Endodermal cell (in vitro differentiated cells): ENCODE measurements at regions not wholly inside any gene's neighbourhood (a gene's known extent, or its start where the extent isn't known, plus 50 kb on each side); places are given as distances from the start of the nearest gene placed in this dataset.
"Not testable (repeated sequence)": the region's sequence is repeated elsewhere in the genome, so short reads cannot be mapped to it uniquely, and the experiment has no call there.

Source experiments
- DNase-seq: peaks from one replicate; pipeline ENCODE4 v3.0.0-alpha.2; 2017
- H3K27ac ChIP-seq: 2 replicates; pipeline ENCODE4 v1.5.1; 2013; ENCODE audit warnings: mild to moderate bottlenecking, low read depth, low read length, moderate library complexity
- H3K27me3 ChIP-seq: 2 replicates; pipeline ENCODE4 v1.6.1; 2013; ENCODE audit warnings: mild to moderate bottlenecking, low read length, moderate library complexity; ENCODE audit not compliant: insufficient read depth, control insufficient read depth, poor library complexity, severe bottlenecking
- H3K36me3 ChIP-seq: 2 replicates; pipeline ENCODE4 v1.7.0; 2013; ENCODE audit warnings: mild to moderate bottlenecking, low read length, moderate library complexity; ENCODE audit not compliant: control insufficient read depth, insufficient read depth
- H3K4me1 ChIP-seq: one replicate; pipeline ENCODE4 v1.7.0; 2013; ENCODE audit warnings: low read length; ENCODE audit not compliant: control insufficient read depth, insufficient read depth
- H3K4me3 ChIP-seq: 2 replicates; pipeline ENCODE4 v1.5.1; 2013; ENCODE audit warnings: mild to moderate bottlenecking, low read length, moderate library complexity
- H3K9ac ChIP-seq: 2 replicates; pipeline ENCODE4 v1.6.1; 2013; ENCODE audit warnings: mild to moderate bottlenecking, low read length, moderate library complexity; ENCODE audit not compliant: poor library complexity, severe bottlenecking; ENCODE audit errors: extremely low read depth
- H3K9me3 ChIP-seq: 2 replicates; pipeline ENCODE4 v1.6.1; 2013; ENCODE audit warnings: mild to moderate bottlenecking, low read length, moderate library complexity; ENCODE audit not compliant: control insufficient read depth
- H3K27ac Mint-ChIP-seq: 2 replicates; pipeline ENCODE4 v1.8.0; 2020; ENCODE audit warnings: mixed read lengths
- H3K27me3 Mint-ChIP-seq: 2 replicates; pipeline ENCODE4 v1.8.0; 2021; ENCODE audit warnings: mild to moderate bottlenecking, mixed read lengths; ENCODE audit not compliant: insufficient read depth
- H3K36me3 Mint-ChIP-seq: 2 replicates; pipeline ENCODE4 v1.8.0; 2020; ENCODE audit warnings: low read depth, mixed read lengths
- H3K4me1 Mint-ChIP-seq: 2 replicates; pipeline ENCODE4 v1.8.0; 2020; ENCODE audit warnings: mixed read lengths
- H3K4me3 Mint-ChIP-seq: 2 replicates; pipeline ENCODE4 v1.8.0; 2020; ENCODE audit warnings: mild to moderate bottlenecking, moderate library complexity, mixed read lengths
- H3K9me3 Mint-ChIP-seq: 2 replicates; pipeline ENCODE4 v1.8.0; 2020; ENCODE audit warnings: mild to moderate bottlenecking, mixed read lengths
- WGBS, 2 experiments: methylation state at CpG; one replicate each; pipeline versions ENCODE4 v1.1.5 to v1.1.7; 2013; ENCODE audit warnings: missing lambda C conversion rate in 2 of 2, mixed read lengths in 1 of 2; ENCODE audit not compliant: insufficient coverage in 1 of 2, insufficient read length in 1 of 2; 5-methylcytosine and 5-hydroxymethylcytosine counted together
- TF ChIP-seq, protein P1 (sequence below): fragments of 200-600 bp; sonication (generic); conservative IDR thresholded peaks from 2 replicates; pipeline ENCODE4 v1.5.0; 2021; ENCODE audit warnings: antibody characterized with exemption, mild to moderate bottlenecking

DNA sequence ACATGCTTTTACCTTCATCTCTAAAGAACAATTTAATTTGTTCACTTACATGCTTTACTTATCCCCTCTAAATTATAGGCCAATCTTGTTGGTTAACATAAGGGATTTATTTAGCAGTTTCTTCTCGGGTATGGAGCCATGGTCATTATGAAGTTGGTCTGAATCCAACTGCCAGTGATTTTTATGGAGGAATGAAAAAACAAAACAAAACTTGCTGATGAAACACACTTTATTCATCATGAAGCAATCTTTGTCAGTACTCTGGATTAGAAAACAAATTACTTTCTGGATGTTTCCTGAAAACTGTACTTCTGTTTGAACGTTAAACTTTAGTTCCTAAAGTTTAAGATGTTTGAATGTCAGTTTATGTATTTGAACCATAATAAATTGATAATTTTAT, 715.8 kb downstream of the KLHL13 start:
- Histone ChIP-seq H3K36me3 (no peaks in the 10 kb centered on the region), H3K4me3 (no peak overlapping the region), H3K27ac (no peak overlapping the region), H3K9me3 (no peaks in the 10 kb centered on the region), H3K4me1 (no peaks in the 10 kb centered on the region), H3K9ac (no peak overlapping the region), H3K27me3 (no peaks in the 10 kb centered on the region)
- WGBS, 2 experiments: 57% methylated on average over 1 of the region's 2 CpGs; no CpG with 5 or more reads in 1 of the 2 experiments
- TF ChIP-seq, protein P1, sequence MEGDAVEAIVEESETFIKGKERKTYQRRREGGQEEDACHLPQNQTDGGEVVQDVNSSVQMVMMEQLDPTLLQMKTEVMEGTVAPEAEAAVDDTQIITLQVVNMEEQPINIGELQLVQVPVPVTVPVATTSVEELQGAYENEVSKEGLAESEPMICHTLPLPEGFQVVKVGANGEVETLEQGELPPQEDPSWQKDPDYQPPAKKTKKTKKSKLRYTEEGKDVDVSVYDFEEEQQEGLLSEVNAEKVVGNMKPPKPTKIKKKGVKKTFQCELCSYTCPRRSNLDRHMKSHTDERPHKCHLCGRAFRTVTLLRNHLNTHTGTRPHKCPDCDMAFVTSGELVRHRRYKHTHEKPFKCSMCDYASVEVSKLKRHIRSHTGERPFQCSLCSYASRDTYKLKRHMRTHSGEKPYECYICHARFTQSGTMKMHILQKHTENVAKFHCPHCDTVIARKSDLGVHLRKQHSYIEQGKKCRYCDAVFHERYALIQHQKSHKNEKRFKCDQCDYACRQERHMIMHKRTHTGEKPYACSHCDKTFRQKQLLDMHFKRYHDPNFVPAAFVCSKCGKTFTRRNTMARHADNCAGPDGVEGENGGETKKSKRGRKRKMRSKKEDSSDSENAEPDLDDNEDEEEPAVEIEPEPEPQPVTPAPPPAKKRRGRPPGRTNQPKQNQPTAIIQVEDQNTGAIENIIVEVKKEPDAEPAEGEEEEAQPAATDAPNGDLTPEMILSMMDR: no peak
- Mint-ChIP-seq H3K9me3 (peaks cover 1% of the 10 kb centered on the region), H3K4me3 (no peak overlapping the region), H3K4me1 (no peaks in the 10 kb centered on the region), H3K36me3 (no peaks in the 10 kb centered on the region), H3K27me3 (no peaks in the 10 kb centered on the region), H3K27ac (no peak overlapping the region)
- no peak for DNase-seq

DNA sequence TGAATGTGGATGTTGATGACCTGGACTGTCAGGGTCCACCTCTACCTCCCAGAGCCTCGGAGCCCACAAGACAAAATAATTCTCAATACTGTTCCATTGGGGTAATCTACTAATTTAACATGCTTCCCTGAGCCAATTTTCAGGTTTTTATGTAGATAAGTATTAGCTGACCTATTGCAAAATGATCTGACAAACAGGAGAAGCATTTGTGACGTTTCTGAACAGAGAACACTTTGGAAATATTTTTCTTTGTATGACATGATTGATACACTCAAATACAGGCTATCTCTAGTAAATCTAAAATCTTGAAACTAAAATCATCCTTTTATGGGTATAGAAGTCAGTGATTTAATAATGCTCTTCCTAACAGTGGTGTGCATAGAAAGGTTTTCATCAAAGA, 716.6 kb downstream of the KLHL13 start:
- TF ChIP-seq, protein P1: no peak
- H3K9me3 ChIP-seq: no peaks in the 10 kb centered on the region
- H3K36me3 ChIP-seq: no peaks in the 10 kb centered on the region
- no peaks in the 10 kb centered on the region for H3K27me3 ChIP-seq
- no peak overlapping the region for H3K4me3 ChIP-seq
- Mint-ChIP-seq H3K4me3 (no peak overlapping the region), H3K4me1 (no peaks in the 10 kb centered on the region), H3K27ac (no peak overlapping the region), H3K9me3 (peaks cover 8% of the 10 kb centered on the region), H3K27me3 (no peaks in the 10 kb centered on the region), H3K36me3 (no peaks in the 10 kb centered on the region)
- WGBS, 2 experiments: no CpG with 5 or more reads among the region's 2 CpGs
- no peak for DNase-seq
- H3K9ac ChIP-seq: no peak overlapping the region
- H3K27ac ChIP-seq: no peak overlapping the region
- H3K4me1 ChIP-seq: no peaks in the 10 kb centered on the region

DNA sequence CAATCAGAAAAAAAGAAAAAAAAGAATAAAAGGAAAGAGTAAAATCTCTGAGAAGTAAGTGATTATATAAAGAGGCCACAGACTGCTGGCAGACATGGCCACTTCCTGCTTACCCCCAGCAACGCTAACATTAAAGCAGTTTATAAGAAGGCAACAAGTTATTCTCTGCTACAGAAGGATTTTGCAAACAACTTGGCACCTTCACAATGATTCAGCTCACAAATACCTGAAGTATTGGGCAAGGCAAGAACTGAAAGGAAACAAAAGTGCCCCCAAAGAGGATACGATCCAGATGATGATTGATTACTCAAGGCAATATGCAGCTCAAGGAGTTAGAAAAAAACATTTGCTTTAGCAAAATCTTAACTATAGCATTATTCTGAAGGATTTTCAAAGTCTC, 718.8 kb downstream of the KLHL13 start:
- TF ChIP-seq, protein P1: no peak
- Mint-ChIP-seq H3K4me1 (no peaks in the 10 kb centered on the region), H3K27ac (no peak overlapping the region), H3K9me3 (peaks cover 8% of the 10 kb centered on the region), H3K27me3 (no peaks in the 10 kb centered on the region), H3K4me3 (no peak overlapping the region), H3K36me3 (no peaks in the 10 kb centered on the region)
- no peaks in the 10 kb centered on the region for H3K9me3 ChIP-seq
- no peaks in the 10 kb centered on the region for H3K27me3 ChIP-seq
- H3K9ac ChIP-seq: no peak overlapping the region
- 95% methylated on average over 2 of the region's 2 CpGs; no CpG with 5 or more reads in 1 of the 2 experiments for WGBS, 2 experiments
- DNase-seq: no peak
- no peak overlapping the region for H3K27ac ChIP-seq
- no peak overlapping the region for H3K4me3 ChIP-seq
- no peaks in the 10 kb centered on the region for H3K36me3 ChIP-seq
- no peaks in the 10 kb centered on the region for H3K4me1 ChIP-seq

DNA sequence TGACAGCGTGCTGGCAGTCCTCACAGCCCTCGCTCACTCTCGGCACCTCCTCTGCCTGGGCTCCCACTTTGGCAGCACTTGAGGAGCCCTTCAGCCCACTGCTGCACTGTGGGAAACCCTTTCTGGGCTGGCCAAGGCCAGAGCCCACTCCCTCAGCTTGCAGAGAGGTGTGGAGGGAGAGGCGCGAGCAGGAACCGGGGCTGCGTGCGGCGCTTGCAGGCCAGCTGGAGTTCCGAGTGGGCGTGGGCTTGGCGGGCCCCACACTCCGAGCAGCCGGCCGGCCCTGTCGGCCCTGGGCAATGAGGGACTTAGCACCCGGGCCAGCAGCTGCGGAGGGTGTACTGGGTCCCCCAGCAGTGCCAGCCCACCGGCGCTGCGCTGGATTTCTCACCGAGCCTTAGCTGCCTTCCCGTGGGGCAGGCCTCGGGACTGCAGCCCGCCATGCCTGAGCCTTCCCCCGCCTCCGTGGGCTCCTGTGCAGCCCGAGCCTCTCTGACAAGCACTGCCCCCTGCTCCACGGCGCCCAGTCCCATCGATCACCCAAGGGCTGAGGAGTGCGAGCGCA, 722.0 kb downstream of the KLHL13 start:
- H3K9me3 ChIP-seq, DNase-seq, H3K9me3 Mint-ChIP-seq, H3K9ac ChIP-seq, H3K4me3 ChIP-seq, H3K27ac ChIP-seq, H3K27me3 ChIP-seq, H3K4me3 Mint-ChIP-seq, H3K27ac Mint-ChIP-seq, H3K36me3 Mint-ChIP-seq, H3K36me3 ChIP-seq, H3K4me1 Mint-ChIP-seq, H3K27me3 Mint-ChIP-seq, H3K4me1 ChIP-seq: not testable (repeated sequence)
- 92% methylated on average over 25 of the region's 33 CpGs; no CpG with 5 or more reads in 1 of the 2 experiments for WGBS, 2 experiments

DNA sequence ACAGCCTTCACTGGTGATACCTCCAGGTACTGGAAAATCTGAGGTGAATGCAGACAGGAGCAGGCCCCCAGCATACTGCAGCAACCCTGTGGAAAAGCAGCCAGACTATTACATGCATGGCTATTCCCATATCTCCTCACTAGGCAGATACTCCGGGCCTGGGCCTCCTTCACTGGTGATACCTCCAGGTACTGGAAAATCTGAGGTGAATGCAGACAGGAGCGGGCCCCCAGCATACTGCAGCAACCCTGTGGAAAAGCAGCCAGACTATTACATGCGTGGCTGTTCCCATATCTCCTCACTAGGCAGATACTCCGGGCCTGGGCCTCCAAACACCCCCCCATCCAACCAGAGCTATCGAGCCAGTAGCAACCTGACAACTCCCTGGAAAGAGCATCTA, 724.2 kb downstream of the KLHL13 start:
- H3K27me3 Mint-ChIP-seq, H3K36me3 ChIP-seq, H3K27ac ChIP-seq, H3K9me3 Mint-ChIP-seq, H3K4me1 Mint-ChIP-seq, H3K4me3 Mint-ChIP-seq, H3K4me3 ChIP-seq, H3K4me1 ChIP-seq, H3K27ac Mint-ChIP-seq, H3K9ac ChIP-seq, H3K9me3 ChIP-seq, H3K36me3 Mint-ChIP-seq, DNase-seq, H3K27me3 ChIP-seq: not testable (repeated sequence)
- WGBS, 2 experiments: 96% methylated on average over 5 of the region's 5 CpGs; no CpG with 5 or more reads in 1 of the 2 experiments
